ENCODE measurements at regions not wholly inside any gene's neighbourhood (a gene's known extent, or its start where the extent isn't known, plus 50 kb on each side); places are given as distances from the start of the nearest gene placed in this dataset.

DNA sequence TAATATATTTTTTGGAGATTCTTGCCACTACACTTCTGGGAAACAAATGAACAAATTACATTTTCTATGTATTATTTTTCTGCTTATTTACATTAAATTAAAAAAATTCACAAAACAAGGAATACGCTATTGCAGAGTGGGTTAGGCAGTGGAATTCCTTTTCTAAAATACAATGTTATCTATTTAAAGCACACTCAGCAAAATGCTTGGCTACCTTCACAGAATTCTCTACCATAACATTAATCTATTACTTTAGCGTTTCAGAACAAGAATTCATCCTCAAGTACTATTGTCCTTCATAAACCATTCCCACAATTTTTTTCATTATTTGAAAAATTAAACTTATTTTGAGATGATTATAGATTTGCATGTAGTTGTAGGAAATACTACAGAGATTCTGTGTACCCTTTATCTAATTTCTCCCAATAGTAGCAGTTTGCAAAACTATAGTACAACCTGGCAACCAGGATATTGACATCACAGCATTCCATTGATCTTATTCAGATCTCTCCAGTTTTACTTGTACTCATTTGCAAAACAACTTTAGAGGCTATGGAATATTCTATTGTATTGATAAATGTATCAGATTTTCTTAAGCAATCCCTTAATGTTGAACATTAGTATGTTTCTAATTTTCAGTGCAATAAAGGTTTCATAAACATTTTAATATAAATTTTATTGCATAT is 120.9 kb downstream of the DLEU7 start:
- H3K27ac ChIP-seq (ENCODE audit: insufficient read length, low read depth, low read length): no peak overlapping the region
- H4K5ac ChIP-seq (ENCODE audit: insufficient read length, low read depth, low read length): no peak overlapping the region
- no peak overlapping the region for H2BK5ac ChIP-seq (ENCODE audit: insufficient read length, low read length)
- H3K9ac ChIP-seq (ENCODE audit: extremely low read depth, insufficient read length, low read length): no peak overlapping the region
- 100% methylated on average over 1 of the region's 2 CpGs for WGBS (ENCODE audit: extremely low coverage, insufficient read length, low lambda C conversion rate)
- no peak overlapping the region for H2BK120ac ChIP-seq (ENCODE audit: low read depth, low read length, poor library complexity, severe bottlenecking)
- H3K79me2 ChIP-seq (ENCODE audit: insufficient read depth, low read length): no peaks in the 10 kb centered on the region
- no peak overlapping the region for H3K4ac ChIP-seq (ENCODE audit: low read depth, low read length)
- peaks cover 0 to 2% (median 0%) of the 10 kb centered on the region in 3 experiments; a peak in 1 of 7 replicates for H3K36me3 Mint-ChIP-seq (ENCODE audit: insufficient read depth in 1 of 3, low read depth in 3 of 3)
- H3K4me1 ChIP-seq (ENCODE audit: insufficient read depth, low read length): no peaks in the 10 kb centered on the region
- no peak overlapping the region for H3K18ac ChIP-seq (ENCODE audit: insufficient read length, low read depth, low read length)
- H3K27me3 ChIP-seq (ENCODE audit: insufficient read depth, low read length): no peaks in the 10 kb centered on the region
- no peak overlapping the region for H2BK15ac ChIP-seq (ENCODE audit: low read depth, low read length)
- no peak overlapping the region for H2BK12ac ChIP-seq (ENCODE audit: insufficient read length, low read depth, low read length)
- no peak overlapping the region for H4K91ac ChIP-seq (ENCODE audit: insufficient read length, low read depth, low read length)
- DNase-seq: no peak
- H3K14ac ChIP-seq (ENCODE audit: insufficient read depth, low read length): no peak overlapping the region
- H3K9me3 ChIP-seq (ENCODE audit: control insufficient read depth, low read depth, low read length): no peaks in the 10 kb centered on the region
- H2AFZ ChIP-seq (ENCODE audit: low read length): no peak overlapping the region
- H3K23me2 ChIP-seq (ENCODE audit: insufficient read length, low read depth, low read length, poor library complexity, severe bottlenecking): no peaks in the 10 kb centered on the region
- TF ChIP-seq, protein P1, sequence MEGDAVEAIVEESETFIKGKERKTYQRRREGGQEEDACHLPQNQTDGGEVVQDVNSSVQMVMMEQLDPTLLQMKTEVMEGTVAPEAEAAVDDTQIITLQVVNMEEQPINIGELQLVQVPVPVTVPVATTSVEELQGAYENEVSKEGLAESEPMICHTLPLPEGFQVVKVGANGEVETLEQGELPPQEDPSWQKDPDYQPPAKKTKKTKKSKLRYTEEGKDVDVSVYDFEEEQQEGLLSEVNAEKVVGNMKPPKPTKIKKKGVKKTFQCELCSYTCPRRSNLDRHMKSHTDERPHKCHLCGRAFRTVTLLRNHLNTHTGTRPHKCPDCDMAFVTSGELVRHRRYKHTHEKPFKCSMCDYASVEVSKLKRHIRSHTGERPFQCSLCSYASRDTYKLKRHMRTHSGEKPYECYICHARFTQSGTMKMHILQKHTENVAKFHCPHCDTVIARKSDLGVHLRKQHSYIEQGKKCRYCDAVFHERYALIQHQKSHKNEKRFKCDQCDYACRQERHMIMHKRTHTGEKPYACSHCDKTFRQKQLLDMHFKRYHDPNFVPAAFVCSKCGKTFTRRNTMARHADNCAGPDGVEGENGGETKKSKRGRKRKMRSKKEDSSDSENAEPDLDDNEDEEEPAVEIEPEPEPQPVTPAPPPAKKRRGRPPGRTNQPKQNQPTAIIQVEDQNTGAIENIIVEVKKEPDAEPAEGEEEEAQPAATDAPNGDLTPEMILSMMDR (conservative IDR thresholded peaks at IDR 0.05): no peak
- no peaks in the 10 kb centered on the region for H3K9me3 Mint-ChIP-seq
- H3K4me3 Mint-ChIP-seq: no peak overlapping the region
- H3K27me3 Mint-ChIP-seq (ENCODE audit: low read depth): no peaks in the 10 kb centered on the region
- H2BK20ac ChIP-seq (ENCODE audit: low read depth, low read length, poor library complexity, severe bottlenecking): no peak overlapping the region
- no peak overlapping the region for H3K27ac Mint-ChIP-seq
- H4K20me1 ChIP-seq (ENCODE audit: control insufficient read depth, insufficient read depth, insufficient read length): no peaks in the 10 kb centered on the region
- no peak overlapping the region for H3K23ac ChIP-seq (ENCODE audit: insufficient read length, low read depth, low read length)
- H3K79me1 ChIP-seq (ENCODE audit: insufficient read depth, low read depth, low read length, poor library complexity, severe bottlenecking): no peaks in the 10 kb centered on the region
- no peak overlapping the region for H4K8ac ChIP-seq (replicated peaks; ENCODE audit: insufficient read length, low read depth, low read length)
- H3K4me1 Mint-ChIP-seq: no peaks in the 10 kb centered on the region
- no peak overlapping the region for H2AK5ac ChIP-seq (ENCODE audit: insufficient read length, low read length)
- no peak overlapping the region for H3K56ac ChIP-seq (ENCODE audit: insufficient read length, low read depth, low read length)
- no peak overlapping the region for H3T11ph ChIP-seq (ENCODE audit: low read length)
- no peak overlapping the region for H3K4me2 ChIP-seq (ENCODE audit: insufficient read depth, insufficient read length, low read length)

Data from H9 (cell line).